ENCODE measurements at regions not wholly inside any gene's neighbourhood (a gene's known extent, or its start where the extent isn't known, plus 50 kb on each side); places are given as distances from the start of the nearest gene placed in this dataset.
"Not testable (repeated sequence)": the region's sequence is repeated elsewhere in the genome, so short reads cannot be mapped to it uniquely, and the experiment has no call there.

DNA sequence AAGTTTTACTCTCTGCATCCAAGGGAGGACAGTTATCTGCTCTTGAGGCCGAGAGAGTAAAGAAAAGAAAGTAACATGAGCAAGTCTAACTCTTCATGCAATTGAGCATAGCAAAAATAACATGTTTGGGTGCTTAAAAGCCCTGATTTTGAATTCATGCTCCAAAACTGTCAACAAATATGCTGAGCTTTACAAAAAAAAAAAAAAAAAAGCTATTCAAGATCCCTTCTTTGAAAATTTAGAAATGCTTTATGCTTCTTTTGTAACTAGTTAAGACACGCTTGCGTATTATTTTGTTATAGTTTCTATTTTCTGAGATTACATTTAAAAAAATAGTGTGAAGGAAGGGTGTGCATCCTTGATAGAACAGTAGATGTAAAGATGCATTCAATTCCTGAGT is 1733.0 kb downstream of the MRPL39 start:
- DNase-seq (ENCODE audit: low read depth in 2 of 3, low spot score in 2 of 3) = no peak

DNA sequence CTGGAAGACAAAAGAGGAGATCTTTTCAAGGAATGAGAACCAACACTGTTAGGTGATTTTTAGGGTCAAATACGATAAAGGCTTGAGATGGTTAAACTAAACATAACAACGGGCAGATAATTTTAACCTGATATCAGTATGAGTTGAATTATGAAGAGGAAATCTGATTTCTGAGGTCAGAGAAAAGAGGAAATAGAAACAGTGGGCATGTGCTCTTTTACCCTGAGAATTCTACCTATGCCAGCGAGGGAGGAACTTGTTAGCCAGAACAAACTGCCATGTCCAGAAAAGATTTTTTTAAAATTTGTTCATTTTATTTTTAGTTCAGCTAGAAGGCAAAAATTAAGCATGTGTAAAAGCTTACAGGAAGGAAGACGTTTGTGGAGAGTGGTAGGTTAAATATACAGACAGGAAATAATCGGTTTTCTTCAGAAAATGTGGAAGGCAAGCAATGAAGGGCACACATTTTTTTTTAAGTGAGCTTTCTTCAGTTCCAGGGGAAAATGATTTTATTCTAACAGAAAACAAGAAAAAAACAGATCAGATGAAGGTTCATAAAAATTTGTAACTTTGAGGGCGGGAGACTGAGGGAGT is 1745.3 kb downstream of the MRPL39 start:
- DNase-seq (ENCODE audit: low read depth in 2 of 3, low spot score in 2 of 3) = peak in 2 of 3 donors; percentile 12 to 59

DNA sequence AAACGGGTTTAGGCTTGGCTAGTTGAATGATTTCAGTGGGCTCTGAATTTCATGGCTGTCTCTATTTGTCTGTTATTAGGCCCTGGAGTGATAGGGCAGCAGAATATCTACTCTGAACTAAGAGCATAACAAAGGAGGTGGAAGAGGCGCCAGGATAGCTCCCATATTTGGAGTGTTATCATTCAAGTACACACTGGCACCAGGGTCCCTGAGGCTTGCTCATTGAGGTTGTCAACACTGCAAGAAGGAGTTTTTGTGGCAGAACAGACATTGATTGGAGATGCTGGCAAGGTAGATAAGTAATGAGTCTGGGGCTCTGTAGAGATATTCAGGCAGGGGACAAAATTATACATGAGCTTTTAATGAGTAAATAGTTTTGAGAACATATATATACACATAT is 1748.4 kb downstream of the MRPL39 start:
- DNase-seq (ENCODE audit: low read depth in 2 of 3, low spot score in 2 of 3) = peak in 1 of 3 donors; percentile 6

DNA sequence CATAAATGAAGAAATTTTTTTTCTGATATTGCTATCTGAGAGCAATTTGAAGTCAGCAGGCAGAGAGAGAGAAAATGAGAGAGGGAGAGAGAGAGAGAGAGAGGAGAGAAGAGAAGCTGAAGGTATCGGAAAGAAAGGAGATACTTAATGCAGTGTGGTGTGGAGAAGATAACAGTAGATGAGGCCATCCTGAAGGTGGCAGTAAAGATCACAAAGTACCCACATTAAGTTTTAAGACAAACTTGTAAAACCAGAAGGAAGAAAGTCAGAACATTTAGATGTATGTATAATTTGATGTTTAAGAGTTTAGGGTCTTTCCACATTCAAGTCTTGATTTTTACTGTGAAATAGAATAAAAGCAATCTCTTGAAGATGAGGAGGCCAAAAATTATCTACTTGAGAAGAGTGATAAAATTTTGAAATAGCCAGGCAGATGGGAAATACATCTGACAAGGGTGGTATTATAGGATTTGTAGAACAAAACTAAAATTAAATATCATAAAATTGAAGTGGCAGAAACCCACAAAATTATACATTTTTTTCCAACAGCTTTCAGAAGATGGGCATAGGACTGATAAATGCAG is 1753.4 kb downstream of the MRPL39 start:
- DNase-seq (ENCODE audit: low read depth in 2 of 3, low spot score in 2 of 3) = peak in 2 of 3 donors; percentile 35 to 69

DNA sequence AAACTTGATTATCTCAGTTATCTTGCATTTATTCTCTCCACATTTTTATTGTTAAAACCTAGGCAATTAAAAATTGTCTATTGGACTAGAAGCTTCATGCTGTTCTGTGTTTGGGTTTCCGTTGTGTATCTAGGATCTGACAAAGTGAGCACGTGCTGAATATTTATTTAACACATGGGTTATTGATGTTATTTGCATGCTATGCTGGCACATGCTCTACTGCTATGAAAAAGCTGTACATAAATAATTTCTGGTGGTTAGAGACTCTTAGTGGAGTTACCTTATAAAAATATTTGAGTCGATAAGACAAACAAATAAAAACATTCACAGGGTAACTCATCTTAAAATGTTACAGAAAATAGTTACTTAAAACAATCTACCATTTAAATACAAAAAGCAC is 1769.7 kb downstream of the MRPL39 start:
- no peak for DNase-seq (ENCODE audit: low read depth in 2 of 3, low spot score in 2 of 3)

- DNase-seq (ENCODE audit: low read depth in 2 of 3, low spot score in 2 of 3) = no peak
Observed at GRCh38 chr21:23822760-23823159, 1784.5 kb downstream of the MRPL39 start.

DNA sequence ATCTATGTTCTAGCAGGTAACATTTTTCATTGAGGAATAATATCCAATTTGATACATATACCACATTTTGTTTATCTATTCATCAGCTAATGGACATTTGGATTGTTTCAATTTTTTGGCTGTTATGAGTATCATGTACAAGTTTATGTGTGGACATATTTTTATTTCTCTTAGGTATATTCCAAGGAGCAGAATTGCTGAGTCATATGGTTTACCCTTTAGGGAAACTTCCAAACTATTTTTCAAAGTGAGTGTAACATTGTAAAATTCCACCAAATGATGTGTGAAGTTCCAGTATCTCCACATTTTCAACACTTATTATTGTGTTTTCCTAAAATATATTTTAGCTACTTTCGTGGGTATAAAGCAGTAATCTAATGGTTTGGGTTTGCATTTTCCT is 1789.9 kb downstream of the MRPL39 start:
- DNase-seq (ENCODE audit: low read depth in 2 of 3, low spot score in 2 of 3) = no peak

DNA sequence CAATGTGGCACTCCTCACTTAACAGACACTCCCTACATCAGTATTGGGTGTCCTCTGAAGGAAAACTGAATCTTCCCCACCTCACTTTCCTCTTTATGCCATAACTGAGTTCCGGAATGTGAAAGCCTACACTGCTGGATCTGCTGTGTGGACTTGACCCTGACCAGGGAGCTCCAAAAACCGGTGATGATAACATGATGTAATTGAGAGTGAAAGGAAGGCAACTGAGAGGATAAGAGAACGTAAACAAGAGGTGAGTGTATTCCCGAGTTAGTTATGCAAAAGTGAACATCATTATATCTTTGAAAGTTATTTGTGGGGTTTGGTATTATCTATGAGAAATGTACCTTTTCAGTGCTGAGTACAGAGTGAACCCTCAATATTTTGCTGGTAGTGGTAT is 1794.8 kb downstream of the MRPL39 start:
- no peak for DNase-seq (ENCODE audit: low read depth in 2 of 3, low spot score in 2 of 3)

DNA sequence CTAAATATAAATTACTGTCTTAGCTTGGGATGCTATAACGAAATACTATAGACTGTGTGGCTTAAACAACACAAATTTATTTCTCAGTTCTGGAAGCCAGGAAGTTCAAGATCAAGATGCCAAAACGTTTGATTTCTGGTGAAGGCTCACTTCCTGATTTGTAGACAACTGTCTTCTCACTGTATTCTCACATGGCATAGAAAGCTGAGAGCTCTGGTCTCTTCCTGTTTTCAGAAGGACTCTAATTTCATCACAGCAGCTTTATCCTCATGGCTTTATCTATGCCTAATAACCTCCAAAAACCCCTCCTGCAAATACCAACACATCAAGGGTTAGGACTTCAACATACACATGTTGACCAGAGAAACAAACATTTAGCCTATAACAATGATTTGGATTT is 1795.5 kb downstream of the MRPL39 start:
- DNase-seq (ENCODE audit: low read depth in 2 of 3, low spot score in 2 of 3) = peak in 2 of 3 donors; percentile 8 to 63

GRCh38 chr21:23809573-23809972 is 1797.7 kb downstream of the MRPL39 start:
- DNase-seq (ENCODE audit: low read depth in 2 of 3, low spot score in 2 of 3) = no peak

DNA sequence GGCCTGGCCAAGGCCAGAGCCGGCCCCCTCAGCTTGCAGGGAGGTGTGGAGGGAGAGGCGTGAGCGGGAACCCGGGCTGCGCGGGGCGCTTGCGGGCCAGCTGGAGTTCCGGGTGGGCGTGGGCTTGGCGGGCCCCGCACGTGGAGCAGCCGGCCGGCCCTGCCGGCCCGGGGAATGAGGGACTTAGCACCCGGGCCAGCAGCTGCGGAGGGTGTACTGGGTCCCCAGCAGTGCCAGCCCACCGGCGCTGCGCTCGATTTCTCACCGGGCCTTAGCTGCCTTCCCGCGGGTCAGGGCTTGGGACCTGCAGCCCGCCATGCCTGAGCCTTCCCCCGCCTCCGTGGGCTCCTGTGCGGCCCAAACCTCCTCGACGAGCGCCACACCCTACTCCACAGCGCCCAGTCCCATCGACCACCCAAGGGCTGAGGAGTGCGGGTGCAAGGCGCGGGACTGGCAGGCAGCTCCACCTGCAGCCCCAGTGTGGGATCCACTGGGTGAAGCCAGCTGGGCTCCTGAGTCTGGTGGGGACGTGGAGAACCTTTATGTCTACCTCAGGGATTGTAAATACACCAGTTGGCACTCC is 1800.2 kb downstream of the MRPL39 start:
- not testable (repeated sequence) for DNase-seq (ENCODE audit: low read depth in 2 of 3, low spot score in 2 of 3)

DNA sequence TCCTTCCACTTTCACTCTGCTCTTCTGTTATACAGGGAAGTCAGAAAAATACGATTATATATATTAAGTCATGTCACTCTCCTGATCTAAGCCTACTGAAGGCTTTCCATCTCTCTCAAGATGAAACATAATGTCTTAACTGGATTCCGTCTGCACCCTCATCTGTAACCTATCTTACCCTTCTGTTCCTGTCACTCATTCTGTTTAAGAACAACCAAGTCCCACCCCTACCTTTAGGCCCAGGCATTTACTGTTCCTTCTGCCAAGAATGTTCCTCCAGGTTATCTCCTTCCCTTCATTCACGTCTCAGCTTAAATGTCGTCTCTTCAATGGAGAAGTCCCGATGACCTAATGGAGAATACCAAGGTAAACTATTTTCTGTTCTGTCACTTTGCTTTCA is 1802.4 kb downstream of the MRPL39 start:
- DNase-seq (ENCODE audit: low read depth in 2 of 3, low spot score in 2 of 3) = no peak

DNA sequence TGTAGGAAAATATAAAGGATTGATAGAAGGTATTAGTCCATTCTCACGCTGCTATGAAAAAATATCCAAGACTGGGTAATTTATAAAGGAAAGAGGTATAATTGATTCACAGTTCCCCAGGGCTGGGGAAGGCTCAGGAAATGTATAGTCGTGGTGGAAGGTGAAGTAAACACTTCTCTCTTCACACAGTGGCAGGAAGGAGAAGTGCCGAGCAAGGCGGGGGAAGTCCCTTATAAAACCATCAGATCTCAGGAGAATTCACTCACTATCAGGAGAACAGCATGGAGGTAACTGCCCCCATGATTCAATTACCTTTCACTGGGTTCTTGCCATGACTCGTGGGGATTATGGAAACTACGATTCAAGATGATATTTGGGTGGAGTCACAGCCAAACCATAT is 1806.0 kb downstream of the MRPL39 start:
- DNase-seq (ENCODE audit: low read depth in 2 of 3, low spot score in 2 of 3) = no peak

DNA sequence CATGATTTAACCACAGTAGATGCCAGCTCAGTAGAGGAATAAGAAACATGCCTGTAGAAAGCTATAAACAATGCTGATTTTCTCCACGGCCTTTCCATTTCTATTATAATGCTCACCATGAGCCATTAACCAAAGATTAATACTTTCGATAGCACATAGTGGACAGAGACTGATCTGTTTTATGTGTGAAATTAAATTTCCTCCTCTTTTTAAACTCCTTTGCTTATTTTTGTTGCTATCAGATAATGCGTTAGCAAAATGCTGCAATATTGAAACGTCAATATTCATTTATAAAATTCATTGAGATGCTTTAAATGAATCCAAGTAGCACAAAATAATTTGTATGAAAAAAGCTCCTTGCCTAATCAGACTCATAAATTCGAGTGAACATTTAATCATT is 1807.9 kb downstream of the MRPL39 start:
- DNase-seq (ENCODE audit: low read depth in 2 of 3, low spot score in 2 of 3) = no peak

GRCh38 chr21:23792300-23792699 is 1815.0 kb downstream of the MRPL39 start:
- DNase-seq (ENCODE audit: low read depth in 2 of 3, low spot score in 2 of 3) = no peak

DNA sequence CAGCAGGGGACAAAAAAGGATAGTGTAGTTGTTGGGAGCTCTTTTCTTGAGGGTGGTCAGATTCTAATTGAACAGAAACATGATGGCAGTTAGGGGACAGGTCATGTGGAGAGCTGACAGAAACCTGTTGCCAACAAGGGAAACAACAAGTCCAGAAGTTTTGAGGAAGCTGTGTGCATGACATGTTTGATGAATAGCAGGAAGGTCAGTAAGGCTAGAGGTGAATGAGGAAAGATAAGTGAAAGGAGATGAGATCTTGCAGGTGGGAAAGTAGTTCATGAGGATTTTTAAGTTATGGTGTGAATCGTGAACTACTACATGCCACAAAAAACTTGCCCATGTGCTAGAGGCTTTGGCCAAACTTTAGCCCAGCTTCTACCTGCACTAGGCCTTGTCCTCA is 1817.4 kb downstream of the MRPL39 start:
- peak in 1 of 3 donors; percentile 12 for DNase-seq (ENCODE audit: low read depth in 2 of 3, low spot score in 2 of 3)

- no peak for DNase-seq (ENCODE audit: low read depth in 2 of 3, low spot score in 2 of 3)
Observed at GRCh38 chr21:23780326-23780725, 1827.0 kb downstream of the MRPL39 start.

- DNase-seq (ENCODE audit: low read depth in 2 of 3, low spot score in 2 of 3) = no peak
Observed at GRCh38 chr21:23743821-23744220, 1863.5 kb downstream of the MRPL39 start.

GRCh38 chr21:23740463-23740862 is 1866.8 kb downstream of the MRPL39 start:
- DNase-seq (ENCODE audit: low read depth in 2 of 3, low spot score in 2 of 3) = no peak

DNA sequence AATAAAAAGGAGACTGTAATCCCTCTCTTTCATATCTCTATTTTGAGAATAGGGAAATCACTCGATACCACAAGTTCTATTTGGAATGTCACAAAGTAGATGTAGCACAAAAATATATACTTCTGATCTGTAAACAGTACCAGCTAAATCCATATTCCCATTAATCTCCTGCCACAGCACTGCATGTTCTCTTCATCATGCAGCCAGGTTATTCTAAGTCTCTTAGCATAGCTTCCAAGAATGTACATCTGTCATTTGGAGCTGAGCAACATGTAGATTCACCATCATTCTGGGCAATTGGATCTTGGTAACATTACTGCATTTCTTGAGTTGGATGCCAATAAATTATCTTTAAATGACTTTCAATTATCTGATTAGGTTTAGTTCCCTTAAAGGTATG is 1874.5 kb downstream of the MRPL39 start:
- no peak for DNase-seq (ENCODE audit: low read depth in 2 of 3, low spot score in 2 of 3)

DNA sequence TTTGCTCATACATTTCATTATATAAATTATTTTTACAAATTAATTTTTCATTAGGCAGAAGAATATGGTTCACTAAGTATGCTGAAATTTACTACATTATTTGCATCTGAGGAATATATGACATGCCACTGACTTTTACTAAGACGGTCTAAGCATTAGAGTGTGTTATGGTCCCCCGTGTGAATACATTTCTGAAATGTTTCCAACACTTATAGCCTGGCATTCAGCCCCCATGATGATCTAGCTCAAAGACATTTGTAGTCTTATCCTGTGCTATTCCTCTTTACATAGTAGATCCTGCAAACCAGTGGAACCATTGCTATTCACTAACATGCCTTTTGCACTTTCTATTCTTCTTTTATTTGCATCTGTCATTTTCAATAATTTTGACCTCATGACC is 1878.0 kb downstream of the MRPL39 start:
- DNase-seq (ENCODE audit: low read depth in 2 of 3, low spot score in 2 of 3) = no peak

- DNase-seq (ENCODE audit: low read depth in 2 of 3, low spot score in 2 of 3) = no peak
Observed at GRCh38 chr21:23725576-23725975, 1881.7 kb downstream of the MRPL39 start.
